SW 1271 (cell line): ENCODE measurements at regions not wholly inside any gene's neighbourhood (a gene's known extent, or its start where the extent isn't known, plus 50 kb on each side); places are given as distances from the start of the nearest gene placed in this dataset.

Source experiments
- DNase-seq, 2 experiments: peaks; one replicate each; lab custom pipeline; 2025; lab: John Stamatoyannopoulos, UW

DNA sequence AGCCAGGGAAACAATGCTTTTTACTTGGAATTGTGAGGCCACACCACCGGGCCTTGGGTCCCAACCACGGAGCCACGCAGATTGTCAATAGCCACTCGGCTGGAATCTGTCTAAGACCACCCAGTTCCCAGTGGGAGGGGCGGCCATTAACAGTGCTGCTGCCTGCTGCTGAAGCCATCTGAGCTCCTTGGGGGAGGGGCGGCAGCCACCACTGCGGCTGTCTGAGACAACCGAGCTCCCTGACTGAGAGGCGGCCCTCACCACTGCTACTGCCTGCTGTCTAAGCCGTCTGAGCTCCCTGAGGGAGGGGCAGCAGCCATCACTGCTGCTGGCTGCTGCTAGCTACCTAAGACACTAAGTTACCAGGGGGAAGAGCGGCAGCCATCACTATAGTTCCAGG is 64.3 kb downstream of the DMRTA2 start:
- DNase-seq: no peak

DNA sequence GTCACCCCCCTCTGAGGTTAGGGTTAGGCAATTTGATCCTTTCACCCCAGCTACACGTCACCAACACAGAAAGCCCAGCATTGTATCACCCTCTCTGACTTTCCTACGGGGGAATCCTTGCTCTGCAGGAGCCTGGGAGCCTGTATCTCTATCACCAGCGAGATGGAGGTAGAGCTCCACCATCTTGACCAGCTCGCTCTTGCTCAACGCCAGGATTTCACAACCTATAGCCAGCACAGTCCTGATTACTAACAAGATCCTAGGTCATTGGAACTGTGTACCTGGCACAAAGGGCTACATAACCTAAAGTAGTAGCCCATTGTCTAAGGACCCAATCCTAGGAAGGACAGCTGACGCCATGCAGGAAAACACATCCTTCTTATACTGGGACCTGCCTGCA is 66.1 kb downstream of the DMRTA2 start:
- no peak for DNase-seq

DNA sequence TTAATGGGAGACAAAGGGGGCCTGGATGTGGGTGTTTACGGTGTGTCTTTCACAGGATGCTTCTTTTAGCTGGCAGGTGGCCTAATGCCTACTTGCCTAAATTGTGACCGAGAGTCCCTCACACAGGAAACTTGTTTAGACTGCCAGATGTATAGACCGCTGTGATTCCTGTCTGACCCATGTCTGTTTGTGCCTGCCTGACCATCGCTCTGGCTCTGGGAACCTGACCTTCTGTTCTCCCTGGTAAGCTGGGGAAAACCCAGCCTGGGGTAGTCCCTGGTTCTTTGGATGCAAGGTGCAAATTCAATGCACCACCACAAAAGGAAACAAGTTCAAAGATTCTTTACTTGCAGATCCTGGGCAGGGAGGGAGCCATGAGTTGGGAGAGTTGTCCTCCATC is 68.4 kb downstream of the DMRTA2 start:
- no peak for DNase-seq

DNA sequence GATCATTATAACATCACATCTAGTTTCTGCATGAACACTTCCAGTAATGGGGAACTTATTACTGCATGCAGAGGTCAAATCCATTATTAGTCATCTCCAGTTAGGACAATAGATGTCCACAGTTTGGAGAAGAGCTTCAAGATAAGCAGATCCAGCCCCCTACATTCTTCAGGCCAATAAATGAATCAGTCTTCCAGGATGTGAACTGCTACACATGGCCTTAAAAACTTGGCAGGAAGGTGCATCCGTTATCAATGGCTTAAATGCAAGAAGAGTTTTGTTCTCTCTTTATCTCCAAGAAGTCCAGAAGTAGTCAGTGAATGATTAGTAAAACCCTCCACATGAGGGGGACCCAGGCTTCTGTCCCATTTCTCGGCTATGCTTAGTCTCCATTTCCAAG is 70.8 kb downstream of the DMRTA2 start:
- no peak for DNase-seq

DNA sequence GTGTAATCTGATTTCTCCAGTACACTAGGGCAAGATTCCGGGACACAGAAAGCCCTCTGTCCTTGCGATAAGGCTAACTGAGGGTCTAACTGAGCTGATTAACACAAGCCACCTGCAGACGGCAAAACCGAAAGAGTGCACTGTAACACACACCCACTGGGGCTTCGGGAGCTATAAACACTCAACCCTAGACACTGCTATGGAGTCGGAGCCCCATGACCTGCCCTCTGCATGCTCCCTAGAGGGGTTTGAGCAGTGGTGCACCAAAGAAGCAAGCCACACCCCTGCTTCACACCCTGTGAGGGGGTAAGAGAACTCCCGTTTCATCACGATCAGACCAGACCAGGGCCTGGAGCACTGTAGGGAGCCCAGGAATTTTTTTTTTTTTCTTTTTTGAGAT is 72.4 kb downstream of the DMRTA2 start:
- no peak for DNase-seq

DNA sequence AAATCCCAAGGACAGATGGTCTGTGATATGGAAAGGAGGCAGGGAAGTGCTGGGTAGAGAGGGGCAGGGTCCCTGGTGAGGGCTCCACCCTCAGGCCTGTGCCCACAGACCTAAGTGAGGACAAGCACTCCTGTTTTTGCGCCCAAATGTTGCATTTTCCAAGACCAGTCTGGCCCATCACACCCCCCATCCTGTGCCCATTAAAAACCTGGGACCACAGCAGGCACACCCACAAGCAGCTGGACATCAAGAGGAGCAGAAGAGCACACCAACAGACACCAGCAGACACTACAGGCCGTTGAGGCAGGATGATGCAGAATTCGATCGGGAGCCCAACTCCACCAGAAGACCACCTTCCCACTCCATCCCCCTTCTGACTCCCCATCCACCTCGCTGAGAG is 72.8 kb downstream of the DMRTA2 start:
- no peak for DNase-seq

DNA sequence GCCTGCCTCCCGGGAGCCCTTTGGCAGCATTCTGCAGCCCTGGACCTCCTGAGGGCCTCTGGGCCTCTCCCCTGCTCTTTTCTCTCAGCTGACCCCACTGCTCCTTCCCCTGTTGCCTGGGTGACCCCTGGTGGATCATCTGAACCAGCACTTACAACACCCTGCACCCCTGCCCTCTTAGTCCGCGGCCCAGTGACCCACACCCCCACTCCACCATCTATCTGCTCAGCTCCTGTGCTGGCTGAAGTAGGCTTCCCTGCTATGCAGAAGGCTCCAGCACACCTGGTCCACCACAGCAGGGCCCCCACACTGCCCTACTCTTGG is 74.0 kb downstream of the DMRTA2 start:
- DNase-seq: no peak

DNA sequence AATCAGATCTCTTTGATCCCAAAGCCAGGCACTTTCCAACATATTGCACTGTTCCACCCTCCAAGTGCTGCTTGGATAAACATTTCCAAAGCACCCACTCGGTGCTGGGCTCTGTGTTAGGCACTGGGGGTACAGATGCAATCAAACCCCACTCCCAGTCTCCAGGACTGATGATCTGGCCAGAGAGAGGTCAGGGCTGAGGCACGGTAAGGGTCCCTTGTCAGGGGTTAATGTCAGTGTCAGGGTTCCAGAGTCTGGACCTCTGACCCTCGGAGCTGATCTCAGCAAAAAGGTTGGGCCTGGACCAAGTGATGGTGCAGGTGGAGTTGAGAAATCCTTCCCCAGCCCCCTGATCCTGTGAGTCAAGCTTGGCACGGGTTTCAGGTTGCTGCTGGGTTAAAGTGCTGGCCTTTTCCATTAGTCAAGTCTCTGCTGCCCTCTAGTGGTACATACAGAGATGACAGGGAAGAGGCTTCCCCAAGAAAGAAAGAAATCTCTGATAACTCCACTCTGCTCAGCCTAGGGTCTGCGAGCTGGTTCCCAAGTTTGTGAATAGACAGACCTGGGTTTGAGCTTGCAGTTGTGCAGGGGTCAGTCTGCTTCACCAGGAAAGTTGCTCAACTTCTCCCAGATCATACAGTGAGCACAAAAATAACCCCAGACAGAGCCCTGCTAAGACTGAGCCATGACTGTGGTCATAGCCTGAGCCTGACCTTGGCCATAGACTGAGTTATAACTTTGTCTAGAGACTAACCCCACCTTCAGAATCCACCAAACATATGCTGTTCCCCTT is 74.6 kb downstream of the DMRTA2 start:
- DNase-seq: peak; percentile 16 to 50

DNA sequence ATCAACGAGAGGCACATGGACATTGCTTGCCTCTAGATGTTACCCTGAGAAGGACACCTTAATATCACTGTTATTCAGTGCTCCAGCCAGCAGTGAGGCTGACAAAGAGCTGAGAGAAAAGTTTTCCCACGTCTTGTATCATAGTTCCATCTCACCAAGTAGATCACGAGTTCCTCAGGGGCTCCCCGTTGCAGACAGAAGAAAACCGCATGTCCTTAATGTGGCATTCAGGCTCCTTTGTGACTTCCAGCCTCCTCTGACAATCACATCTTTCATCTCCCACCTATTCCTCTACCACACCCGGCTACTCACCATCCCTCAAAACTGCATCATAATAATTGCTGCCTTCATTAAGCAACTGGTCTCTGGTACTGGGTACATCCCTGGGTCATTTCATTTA is 75.3 kb downstream of the DMRTA2 start:
- no peak for DNase-seq

DNA sequence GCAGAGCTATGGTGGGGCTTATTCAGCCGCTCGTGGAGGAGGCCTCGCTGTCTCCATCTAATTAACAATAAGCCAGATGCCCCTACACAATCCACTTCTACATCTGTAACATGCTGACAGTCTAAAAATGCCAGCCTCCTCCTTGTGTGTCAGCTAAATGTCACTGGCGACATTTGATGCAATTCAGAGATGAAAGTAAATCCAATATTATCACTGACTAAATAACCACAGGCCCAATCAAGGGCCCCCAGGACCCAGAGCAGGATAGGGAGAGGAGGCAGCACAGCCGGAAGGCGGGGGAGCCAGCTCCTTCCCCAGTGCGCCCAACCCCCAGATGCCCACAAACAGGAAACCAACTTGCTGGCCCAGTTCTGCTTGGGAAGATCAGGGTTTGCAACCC is 76.6 kb downstream of the DMRTA2 start:
- DNase-seq: no peak

DNA sequence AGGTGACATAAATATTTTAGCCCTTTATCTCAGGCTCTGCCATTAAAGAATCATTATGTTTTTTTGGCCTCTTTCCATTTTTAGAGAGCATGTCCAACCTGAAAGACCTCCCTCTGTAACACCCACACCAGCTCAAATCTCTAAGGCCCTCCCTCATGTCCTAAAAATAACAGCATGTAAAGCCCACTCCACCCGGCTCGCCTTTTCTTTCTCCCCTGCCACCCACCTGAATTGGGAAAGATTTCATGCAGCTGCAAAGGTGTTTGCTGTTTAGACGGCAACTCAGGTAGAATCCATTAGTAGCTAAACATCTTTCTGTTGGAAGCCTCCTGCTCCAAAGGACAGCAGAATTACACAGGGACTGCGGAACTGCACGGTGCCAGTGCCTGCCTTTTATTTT is 79.9 kb downstream of the DMRTA2 start:
- DNase-seq: no peak

DNA sequence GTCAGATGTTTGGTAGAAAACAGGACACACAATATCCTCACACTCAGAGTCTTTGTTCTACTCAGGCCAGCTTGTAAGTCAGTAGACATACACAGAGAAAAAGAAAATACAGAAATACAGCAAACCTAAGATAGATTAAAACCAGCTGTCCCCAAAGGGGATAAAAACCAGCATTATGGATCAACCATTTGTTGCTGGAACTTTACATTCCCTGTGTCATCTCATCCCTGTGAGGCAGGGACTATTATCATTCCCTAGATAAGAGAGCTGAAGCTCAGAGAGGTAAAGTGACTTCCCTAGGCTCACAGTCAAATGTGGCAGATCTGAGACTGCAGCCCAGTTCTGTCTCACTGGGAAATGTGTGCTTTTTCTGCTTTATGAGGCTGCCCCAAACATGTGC is 80.7 kb downstream of the DMRTA2 start:
- no peak for DNase-seq

DNA sequence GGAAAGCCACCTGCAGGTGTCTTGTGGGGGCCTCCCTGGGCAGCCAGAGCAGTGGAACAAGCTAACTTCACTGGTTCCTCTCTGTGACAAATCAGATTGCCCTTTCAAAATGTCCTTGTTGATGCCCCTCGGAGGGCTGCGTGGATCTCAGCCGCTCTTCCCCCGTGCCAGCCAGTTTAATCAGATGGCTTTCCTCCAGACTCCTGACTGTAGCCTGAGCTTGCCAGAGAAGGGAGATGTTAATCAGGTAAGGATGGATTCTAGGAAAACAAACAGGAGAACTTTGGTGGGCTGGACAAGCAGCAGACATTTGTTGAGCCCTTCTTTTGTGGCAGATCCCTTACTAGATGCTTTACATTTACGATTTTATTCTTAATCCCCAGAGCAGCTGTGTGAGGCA is 88.2 kb downstream of the DMRTA2 start:
- no peak for DNase-seq

DNA sequence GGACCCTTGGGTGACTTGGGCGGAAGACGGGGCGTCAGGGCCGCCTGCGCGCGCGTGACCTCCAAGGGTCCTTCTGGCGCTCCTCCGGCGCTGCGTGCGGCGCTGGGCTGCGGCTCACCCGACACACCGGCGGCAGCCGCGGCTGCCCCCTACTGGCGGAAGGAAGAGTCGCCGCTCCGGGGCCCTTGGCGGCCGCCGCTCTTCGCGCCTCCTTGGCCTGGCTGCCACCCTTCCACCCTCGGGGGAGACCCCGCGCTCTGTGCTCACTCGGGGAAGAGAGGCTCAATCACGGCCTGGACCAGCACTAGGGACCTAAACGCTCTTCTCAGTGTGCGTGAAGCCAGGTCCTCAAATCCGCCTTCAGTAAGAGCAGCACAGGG is 89.7 kb downstream of the DMRTA2 start:
- peak in 1 of 2 experiments; percentile 3 for DNase-seq

DNA sequence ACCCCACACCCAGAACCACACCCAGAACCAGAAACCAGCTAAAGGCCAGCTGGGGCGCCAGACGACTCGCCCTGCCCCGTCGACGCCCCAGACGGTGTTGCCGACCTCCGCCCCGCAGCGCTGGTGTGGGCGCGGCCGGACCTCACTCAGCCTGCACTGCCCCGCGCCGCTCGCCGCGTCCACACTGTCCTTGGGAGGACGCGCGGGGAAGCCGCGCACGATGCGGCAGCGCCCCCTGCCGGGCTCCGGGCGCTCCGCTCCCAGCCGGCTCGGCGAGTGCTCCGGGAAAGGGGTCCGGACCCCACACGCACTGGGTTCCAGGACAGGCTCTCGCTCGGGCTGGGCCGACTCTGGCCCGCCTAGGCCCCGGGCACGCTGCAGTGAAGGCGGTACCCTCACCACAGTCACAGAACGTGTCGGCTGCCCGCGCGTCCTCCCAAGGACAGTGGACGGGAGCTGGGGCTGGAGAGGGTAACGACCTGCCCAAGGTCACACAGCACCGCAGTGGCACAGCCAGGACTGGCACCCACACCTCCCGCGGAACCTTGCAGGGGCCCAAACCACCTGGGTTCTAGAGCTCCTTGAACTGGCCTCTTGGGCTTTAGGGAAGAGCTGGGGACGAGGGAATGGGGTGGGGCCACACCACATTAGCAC is 90.2 kb downstream of the DMRTA2 start:
- peak in 1 of 2 experiments; percentile 4 for DNase-seq

DNA sequence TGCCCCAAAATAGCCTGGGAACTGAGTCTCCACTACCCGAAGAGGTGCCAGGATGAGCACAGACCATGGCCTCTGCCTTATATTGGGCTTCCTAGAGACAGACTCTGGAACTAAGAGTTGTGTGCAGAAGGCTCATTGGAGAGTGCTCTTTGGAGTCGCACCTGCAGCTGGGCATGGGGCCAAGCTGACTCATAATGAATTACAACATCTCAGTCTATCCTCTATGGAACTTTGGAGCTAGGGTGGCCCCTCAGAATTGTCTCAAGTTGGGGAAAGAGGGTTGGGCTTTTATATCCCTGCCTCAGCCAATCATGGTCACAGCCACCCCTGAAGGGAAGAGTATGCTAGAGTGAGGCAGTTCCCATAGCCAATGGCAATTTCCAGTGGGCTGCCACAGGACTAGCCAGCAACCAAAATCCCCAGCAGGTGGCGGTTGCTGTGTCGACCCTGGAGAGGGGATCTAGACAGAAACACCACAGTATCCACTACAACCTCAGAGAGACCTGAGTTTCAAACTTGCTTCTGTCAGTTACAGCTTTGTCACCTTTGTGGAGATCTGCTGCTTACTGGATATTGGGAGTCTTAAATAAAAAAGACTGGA is 93.8 kb downstream of the DMRTA2 start:
- DNase-seq: no peak

DNA sequence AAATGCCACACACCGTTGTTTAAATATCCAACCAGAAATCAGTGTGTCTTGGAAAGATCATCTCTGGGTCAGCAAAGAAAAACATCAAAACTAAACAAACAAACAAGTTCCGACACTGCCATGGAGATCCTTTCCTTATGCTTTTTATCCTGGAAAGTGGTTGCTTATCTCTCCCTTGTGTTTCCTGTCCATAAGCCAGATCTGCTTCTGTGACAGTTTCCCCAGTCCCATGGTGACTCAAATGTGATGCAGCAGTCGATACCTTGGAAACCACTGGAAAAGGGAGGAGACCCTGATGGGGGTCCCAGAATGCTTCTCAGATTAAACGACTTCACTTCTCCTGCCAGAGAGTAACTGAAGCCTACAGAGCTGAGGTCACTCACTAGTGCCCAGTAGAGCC is 94.7 kb downstream of the DMRTA2 start:
- no peak for DNase-seq

DNA sequence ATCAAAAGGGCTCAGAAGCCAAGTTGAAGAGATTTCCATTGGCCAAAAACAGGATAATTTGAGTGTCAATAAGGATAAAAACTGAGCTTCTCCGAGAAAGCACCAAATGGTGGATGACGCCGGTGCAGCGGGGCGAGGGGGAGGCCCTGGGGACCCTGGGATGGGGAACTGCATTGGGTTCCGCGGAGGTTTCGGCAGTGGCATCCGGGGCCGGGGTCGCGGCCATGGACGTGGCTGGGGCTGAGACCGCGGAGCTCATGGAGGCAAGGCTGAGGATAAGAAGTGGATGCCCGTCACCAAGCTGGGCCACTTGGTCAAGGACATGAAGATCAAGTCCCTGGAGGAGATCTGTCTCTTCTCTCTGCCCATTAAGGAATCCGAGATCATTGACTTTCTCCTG is 97.2 kb downstream of the DMRTA2 start:
- DNase-seq: no peak

DNA sequence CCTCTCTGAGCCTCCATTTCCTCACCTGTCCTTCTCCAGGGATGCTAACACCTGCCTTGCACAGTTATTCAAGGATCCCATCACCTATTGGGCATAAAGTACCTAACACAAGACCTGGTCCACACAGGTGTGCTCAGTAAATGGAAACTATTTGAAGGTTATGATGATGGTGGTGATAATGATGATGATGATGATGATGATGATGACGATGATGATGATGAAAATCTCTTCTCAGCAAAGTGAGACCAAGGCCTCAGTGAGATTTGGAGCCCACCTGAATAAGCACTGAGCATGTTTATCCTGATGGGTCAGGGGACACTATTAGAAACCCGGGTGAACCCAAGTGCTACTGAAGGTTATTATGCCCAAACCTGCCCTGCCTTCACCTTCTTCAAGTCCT is 100.7 kb downstream of the DMRTA2 start:
- DNase-seq: no peak

DNA sequence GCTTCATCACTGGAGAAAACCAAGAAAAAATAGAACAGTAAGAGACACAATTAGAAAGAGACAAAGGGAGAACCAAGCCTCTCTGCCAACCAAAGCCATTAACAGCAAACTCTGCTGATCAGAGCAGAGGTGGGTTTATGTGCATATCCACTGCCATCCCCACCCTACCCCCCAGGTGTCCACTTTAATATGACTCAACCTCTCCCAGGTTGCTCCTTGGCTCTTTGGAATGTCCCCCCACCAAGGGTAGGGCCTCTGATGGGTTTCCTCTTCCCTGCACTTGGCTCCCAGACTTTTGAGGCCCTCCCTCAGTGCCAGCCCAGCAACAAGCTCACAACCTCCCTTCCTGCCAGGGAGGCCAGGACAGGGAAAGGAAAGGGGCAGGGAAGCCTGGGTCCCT is 104.8 kb downstream of the DMRTA2 start:
- no peak for DNase-seq

DNA sequence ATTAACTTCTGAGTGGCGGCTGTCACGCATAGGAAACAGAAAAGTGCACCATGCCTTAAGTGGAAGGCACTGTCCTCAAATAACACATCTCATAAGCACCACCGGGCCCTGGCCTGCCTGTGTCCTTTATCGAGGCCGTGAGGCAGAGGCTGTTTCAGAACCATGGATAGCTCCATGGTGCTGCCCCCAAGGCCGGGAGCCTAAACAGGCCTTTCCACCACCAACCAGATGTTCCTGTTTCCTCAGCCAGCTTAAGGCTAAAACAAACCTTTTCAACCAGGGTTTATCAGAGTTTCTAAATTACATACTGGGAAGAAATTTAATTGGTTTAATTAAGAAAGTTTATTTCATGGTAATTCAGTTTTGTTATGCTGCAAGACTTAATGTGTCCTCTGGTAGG is 114.4 kb downstream of the DMRTA2 start:
- no peak for DNase-seq

DNA sequence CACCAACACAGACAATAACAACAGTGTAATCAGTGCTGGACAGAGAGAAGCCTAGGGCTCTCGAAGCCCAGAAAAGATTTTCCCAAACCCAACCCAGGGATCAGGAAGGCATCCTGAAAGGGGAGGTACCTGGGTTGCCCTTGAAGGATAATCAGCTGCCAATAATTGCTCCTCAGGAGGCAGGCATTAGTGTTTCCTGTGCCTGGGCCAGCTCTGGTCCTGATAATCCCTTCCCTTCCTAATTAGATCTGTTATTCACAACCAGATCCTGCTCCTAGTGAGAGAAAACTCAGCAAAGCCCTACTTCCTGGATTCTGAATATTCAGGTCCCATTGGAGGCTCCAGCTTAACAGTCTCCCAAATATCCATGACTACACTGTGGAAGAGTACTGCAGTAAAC is 117.4 kb downstream of the DMRTA2 start:
- DNase-seq: no peak

DNA sequence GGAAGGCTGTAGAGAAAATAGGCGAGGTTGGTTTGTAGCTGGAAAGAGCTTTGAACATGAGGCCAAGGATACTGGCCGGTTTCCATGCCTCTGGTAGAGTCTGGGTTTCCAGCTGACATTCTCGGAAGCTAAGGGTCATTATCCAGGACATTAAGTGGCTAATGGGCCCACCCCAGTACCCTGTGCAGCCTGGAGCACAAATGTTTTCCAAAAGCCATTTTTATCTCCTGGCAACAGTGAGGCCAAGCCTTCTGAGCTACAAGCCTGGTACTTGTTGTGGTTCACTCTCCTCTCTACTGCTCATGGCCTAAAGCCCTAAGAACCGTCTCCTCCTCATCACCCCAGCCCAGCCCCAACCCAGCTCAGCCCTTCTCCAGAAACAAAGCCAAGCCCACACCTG is 122.9 kb downstream of the DMRTA2 start:
- DNase-seq: no peak

DNA sequence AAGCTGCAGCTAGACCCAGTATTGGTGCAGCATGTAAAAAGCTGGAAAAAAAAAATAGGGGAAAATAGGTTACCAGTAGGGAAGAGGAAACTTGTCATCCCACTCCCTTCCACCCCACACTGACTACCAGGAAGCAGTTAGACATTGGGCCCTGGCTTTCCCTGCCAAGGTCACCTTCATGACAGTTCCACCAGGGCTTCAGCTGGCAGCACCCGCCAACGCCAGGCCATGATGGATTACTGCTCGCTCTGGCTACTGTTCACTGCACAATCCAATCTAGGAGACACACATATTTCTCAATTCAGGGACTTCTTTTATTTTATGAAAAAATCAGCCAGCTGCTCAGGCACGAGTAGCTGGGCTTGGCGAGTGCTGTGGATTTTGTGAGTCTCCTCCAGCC is 127.7 kb downstream of the DMRTA2 start:
- no peak for DNase-seq
